ENCODE measurements at regions not wholly inside any gene's neighbourhood (a gene's known extent, or its start where the extent isn't known, plus 50 kb on each side); places are given as distances from the start of the nearest gene placed in this dataset.

DNA sequence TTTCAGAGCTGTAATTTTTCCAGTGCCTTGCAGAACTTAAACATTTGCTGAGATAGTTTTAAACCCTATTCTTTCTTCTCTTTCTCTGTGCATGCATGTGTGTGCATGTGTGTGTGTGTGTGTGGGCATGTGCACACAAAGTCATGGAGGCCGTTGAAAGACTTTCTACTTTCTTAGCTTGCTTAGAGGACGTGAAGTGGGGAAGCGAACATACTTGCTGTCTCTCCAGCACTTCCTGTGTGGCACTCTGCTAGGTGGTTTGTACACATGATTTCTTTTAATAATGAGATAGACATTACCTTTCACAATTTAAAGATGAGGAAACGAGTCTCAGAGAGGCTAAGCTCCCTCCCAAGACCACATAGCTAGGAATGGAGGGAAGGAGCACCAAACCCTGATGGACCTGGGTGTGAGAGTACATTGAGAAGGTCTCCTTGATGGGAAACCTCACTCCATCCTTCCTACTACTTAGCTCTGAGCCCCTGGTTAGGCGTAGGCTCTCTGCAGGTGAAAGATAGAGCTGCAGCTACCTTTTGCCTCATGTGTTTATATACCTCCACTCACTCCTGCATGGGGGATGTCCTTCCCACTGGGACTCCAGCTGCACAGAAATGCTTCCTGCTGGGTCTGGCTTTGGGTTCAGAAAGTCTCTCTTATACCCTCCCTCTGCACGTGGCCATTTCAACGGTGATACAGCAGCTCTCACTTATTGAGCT lies 101.9 kb upstream of the USP24 start:
- CTCF ChIA-PET, result interaction anchor here (0.6 to 1.5 kb wide), 9 partner anchors 8 to 1260 kb away, joined by 3 to 5 read pairs (median 3); no protein-coding TSS in a partner anchor
- BruUV-seq (replicated peaks), result no TSS peak
- peaks cover 13% of the 10 kb centered on the region for H3K4me1 Mint-ChIP-seq (ENCODE audit: insufficient read depth, unreplicated experiment)
- no peaks in the 10 kb centered on the region for H3K9me3 Mint-ChIP-seq (ENCODE audit: unreplicated experiment)
- no peak for TF ChIP-seq CTCF (IDR thresholded peaks at IDR 0.05; ENCODE audit: unreplicated experiment)
- H3K27me3 Mint-ChIP-seq (ENCODE audit: insufficient read depth, unreplicated experiment), result no peaks in the 10 kb centered on the region
- no peak for DNase-seq (ENCODE audit: unreplicated experiment)
- H3K36me3 Mint-ChIP-seq (ENCODE audit: insufficient read depth, unreplicated experiment), result no peaks in the 10 kb centered on the region
- intact Hi-C loops (cut with micrococcal nuclease), result no loop called here
- H3K4me3 Mint-ChIP-seq (ENCODE audit: unreplicated experiment), result no peak overlapping the region
- H3K27ac Mint-ChIP-seq (ENCODE audit: low read depth, unreplicated experiment), result no peak overlapping the region
- POLR2A ChIA-PET, result interaction anchor here (0.6 kb wide), 1 partner anchor 268 kb away, joined by 3 read pairs; no protein-coding TSS in a partner anchor

- no peaks in the 10 kb centered on the region for H3K36me3 Mint-ChIP-seq (ENCODE audit: insufficient read depth, unreplicated experiment)
- POLR2A ChIA-PET, result no interaction called here
- no peak overlapping the region for H3K27ac Mint-ChIP-seq (ENCODE audit: low read depth, unreplicated experiment)
- H3K4me3 Mint-ChIP-seq (ENCODE audit: unreplicated experiment), result no peak overlapping the region
- H3K27me3 Mint-ChIP-seq (ENCODE audit: insufficient read depth, unreplicated experiment), result no peaks in the 10 kb centered on the region
- H3K4me1 Mint-ChIP-seq (ENCODE audit: insufficient read depth, unreplicated experiment), result peaks cover 11% of the 10 kb centered on the region
- CTCF ChIA-PET, result interaction anchor here (0.6 to 1.5 kb wide), 5 partner anchors 9 to 1258 kb away, joined by 3 to 5 read pairs (median 4); no protein-coding TSS in a partner anchor
- no TSS peak for BruUV-seq (replicated peaks)
- intact Hi-C loops (cut with micrococcal nuclease), result no loop called here
- no peaks in the 10 kb centered on the region for H3K9me3 Mint-ChIP-seq (ENCODE audit: unreplicated experiment)
- TF ChIP-seq CTCF (IDR thresholded peaks at IDR 0.05; ENCODE audit: unreplicated experiment), result no peak
- DNase-seq (ENCODE audit: unreplicated experiment), result no peak
These were observed 101.3 kb upstream of the USP24 start for GRCh38 chr1:55316502-55316901.

GRCh38 chr1:55315552-55315951 lies 100.4 kb upstream of the USP24 start:
- no peaks in the 10 kb centered on the region for H3K27me3 Mint-ChIP-seq (ENCODE audit: insufficient read depth, unreplicated experiment)
- DNase-seq (ENCODE audit: unreplicated experiment), result no peak
- no peaks in the 10 kb centered on the region for H3K9me3 Mint-ChIP-seq (ENCODE audit: unreplicated experiment)
- no peaks in the 10 kb centered on the region for H3K36me3 Mint-ChIP-seq (ENCODE audit: insufficient read depth, unreplicated experiment)
- H3K4me3 Mint-ChIP-seq (ENCODE audit: unreplicated experiment), result no peak overlapping the region
- intact Hi-C loops (cut with micrococcal nuclease), result no loop called here
- TF ChIP-seq CTCF (IDR thresholded peaks at IDR 0.05; ENCODE audit: unreplicated experiment), result no peak
- peaks cover 10% of the 10 kb centered on the region for H3K4me1 Mint-ChIP-seq (ENCODE audit: insufficient read depth, unreplicated experiment)
- POLR2A ChIA-PET, result no interaction called here
- H3K27ac Mint-ChIP-seq (ENCODE audit: low read depth, unreplicated experiment), result no peak overlapping the region
- BruUV-seq (replicated peaks), result no TSS peak
- CTCF ChIA-PET, result interaction anchor here (0.6 kb wide), 2 partner anchors 128 to 575 kb away, joined by 3 to 4 read pairs; no protein-coding TSS in a partner anchor

DNA sequence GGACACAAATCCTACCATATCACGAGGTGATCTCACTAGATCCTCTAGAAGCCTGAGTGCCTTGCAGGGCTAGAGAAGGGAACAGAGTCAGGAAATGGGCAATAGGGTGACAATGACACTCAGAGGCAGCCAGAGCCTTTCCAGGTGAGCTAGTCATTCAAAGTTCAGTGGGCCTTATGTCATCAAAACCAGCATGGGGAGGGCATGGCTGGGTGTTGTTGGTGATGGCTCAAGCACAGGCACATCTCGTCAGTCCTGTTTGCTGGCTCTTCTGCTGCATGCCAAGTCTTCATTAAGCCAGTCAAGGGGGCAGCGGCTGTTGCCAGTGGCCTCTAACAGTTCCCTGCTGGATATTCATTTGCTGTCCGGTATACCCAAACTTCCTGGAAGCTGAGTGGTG lies 99.6 kb upstream of the USP24 start:
- Mint-ChIP-seq H3K36me3 (ENCODE audit: insufficient read depth, unreplicated experiment) (no peaks in the 10 kb centered on the region), H3K27ac (ENCODE audit: low read depth, unreplicated experiment) (no peak overlapping the region), H3K9me3 (ENCODE audit: unreplicated experiment) (no peaks in the 10 kb centered on the region), H3K4me1 (ENCODE audit: insufficient read depth, unreplicated experiment) (peaks cover 12% of the 10 kb centered on the region), H3K27me3 (ENCODE audit: insufficient read depth, unreplicated experiment) (no peaks in the 10 kb centered on the region), H3K4me3 (ENCODE audit: unreplicated experiment) (no peak overlapping the region)
- TF ChIP-seq CTCF (IDR thresholded peaks at IDR 0.05; ENCODE audit: unreplicated experiment), result no peak
- ChIA-PET POLR2A (no interaction called here), CTCF (no interaction called here)
- intact Hi-C loops (cut with micrococcal nuclease), result no loop called here
- no peak for DNase-seq (ENCODE audit: unreplicated experiment)
- no TSS peak for BruUV-seq (replicated peaks)

Data from MCF 10A (cell line).